ENCODE measurements at regions not wholly inside any gene's neighbourhood (a gene's known extent, or its start where the extent isn't known, plus 50 kb on each side); places are given as distances from the start of the nearest gene placed in this dataset.

DNA sequence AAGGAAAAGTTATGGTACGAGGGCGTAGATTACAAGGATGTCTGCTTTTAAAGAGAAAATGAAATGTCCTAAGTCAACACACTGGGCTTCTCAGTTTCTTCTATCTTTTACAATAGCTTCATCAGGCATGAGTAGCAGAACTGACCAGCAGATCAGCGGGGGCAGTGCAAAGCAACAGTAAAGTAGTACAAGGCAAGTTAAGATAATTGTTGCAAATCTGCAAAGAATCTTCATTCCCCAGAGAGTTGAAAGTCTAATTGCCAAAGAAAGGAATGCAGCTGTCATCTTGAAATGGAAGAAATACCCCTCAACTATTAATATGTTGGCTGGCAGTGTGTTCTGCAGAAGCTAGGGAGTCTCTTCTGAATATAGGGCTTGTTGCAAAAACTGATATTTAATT lies 60.2 kb upstream of the SLC39A10 start:
- TF ChIP-seq, protein P1, sequence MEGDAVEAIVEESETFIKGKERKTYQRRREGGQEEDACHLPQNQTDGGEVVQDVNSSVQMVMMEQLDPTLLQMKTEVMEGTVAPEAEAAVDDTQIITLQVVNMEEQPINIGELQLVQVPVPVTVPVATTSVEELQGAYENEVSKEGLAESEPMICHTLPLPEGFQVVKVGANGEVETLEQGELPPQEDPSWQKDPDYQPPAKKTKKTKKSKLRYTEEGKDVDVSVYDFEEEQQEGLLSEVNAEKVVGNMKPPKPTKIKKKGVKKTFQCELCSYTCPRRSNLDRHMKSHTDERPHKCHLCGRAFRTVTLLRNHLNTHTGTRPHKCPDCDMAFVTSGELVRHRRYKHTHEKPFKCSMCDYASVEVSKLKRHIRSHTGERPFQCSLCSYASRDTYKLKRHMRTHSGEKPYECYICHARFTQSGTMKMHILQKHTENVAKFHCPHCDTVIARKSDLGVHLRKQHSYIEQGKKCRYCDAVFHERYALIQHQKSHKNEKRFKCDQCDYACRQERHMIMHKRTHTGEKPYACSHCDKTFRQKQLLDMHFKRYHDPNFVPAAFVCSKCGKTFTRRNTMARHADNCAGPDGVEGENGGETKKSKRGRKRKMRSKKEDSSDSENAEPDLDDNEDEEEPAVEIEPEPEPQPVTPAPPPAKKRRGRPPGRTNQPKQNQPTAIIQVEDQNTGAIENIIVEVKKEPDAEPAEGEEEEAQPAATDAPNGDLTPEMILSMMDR (IDR thresholded peaks at IDR 0.05) = no peak
- H3K27ac ChIP-seq = no peak overlapping the region
- H3K4me3 ChIP-seq = no peak overlapping the region
- no peak for DNase-seq (ENCODE audit: low spot score)

DNA sequence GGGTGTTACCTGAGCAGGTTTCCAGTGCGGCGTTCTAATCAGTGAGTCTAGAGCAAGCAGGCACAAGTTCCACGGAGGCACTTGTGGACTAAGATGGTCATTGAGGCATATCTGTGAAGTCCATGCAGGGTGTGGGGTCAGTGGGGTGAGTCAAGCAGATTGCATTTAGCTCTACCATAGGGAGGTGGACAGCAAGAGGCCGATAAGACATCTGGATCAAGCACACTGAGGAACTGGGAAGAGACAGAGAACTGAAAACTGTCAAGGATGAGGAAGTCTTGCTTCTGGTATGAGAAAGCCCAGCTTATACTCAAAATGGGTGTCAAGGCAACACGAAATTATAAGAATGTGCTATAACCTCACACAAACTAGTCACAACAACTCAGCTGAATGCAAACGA lies 61.2 kb upstream of the SLC39A10 start:
- no peak for DNase-seq (ENCODE audit: low spot score)
- Histone ChIP-seq H3K27ac (no peak overlapping the region), H3K4me3 (no peak overlapping the region)
- TF ChIP-seq, protein P1 (IDR thresholded peaks at IDR 0.05) = no peak

DNA sequence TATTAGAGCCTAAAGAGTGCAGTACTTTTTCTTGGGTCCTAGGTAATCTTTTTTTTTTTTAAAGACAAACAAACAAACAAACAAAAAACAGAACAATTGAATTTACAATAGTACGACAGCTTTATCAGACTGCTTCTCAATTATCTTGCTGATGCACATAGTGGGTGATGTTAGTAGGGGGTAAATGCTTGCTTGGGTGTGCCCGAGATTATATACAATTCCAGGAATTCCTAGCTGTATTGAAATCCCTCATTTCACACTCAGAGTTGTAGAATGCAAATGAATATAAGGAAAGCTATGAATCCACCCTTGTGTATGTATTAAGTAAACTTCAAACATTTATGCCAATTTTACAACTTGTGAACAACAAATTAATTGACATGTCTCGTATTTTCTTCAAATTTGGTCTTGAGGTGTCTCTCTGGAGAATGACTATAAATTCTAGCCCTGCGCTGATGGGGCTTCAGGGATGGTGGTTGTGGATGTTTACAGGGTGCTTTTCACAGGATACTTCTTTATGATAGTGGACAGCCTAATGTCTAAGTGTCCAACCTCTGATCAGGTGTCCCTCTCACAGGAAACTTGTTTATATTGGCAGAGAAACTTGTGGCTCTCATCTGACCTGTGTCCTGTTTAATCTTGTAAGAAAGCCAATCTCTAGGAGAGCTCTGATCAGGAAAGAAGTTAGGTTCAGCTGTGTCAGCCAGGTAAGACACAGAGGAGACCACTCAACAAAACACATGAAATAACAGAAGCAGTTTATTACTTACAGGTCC lies 61.9 kb upstream of the SLC39A10 start:
- no peak overlapping the region for H3K4me3 ChIP-seq
- DNase-seq (ENCODE audit: low spot score) = no peak
- H3K27ac ChIP-seq = no peak overlapping the region
- TF ChIP-seq, protein P1 (IDR thresholded peaks at IDR 0.05) = no peak

DNA sequence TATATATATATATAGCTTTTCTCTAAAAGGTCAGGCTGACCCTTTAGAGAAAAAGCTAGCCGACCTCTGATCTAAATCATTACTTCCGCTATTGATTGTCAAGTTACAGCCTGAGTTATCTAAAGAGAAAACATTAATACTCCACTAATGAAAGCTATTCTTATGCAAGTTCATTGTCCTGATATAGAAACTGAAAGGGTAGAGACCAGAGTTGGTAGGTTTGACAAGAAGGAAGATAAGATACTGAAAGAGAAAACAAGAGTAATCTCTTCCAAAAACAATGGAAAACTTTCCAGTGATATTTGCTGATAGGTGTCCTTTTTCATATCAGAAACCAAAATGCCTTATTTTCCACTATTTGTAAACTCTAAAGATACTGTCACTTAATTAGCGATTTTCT lies 62.8 kb upstream of the SLC39A10 start:
- DNase-seq (ENCODE audit: low spot score) = no peak
- no peak overlapping the region for H3K4me3 ChIP-seq
- TF ChIP-seq, protein P1 (IDR thresholded peaks at IDR 0.05) = no peak
- H3K27ac ChIP-seq = no peak overlapping the region

DNA sequence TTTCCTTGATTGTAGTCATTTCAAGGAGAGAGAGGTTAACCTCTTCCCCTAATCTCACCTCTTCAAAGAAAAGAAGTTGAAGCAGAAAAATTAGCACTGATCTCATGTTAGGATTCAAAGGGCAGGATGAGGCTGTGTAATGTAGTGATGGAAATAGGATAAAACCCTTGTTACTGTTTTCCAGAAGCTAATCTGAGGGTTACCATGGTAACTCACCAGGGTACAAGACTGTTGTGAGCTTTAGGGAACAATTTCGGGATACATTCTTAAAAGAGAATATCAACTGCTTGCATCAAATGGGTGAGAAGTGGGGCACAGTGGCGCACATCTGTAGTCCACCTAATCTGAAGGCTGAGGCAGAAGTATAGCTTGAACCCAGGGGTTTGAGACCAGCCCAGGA lies 64.9 kb upstream of the SLC39A10 start:
- DNase-seq (ENCODE audit: low spot score) = no peak
- Histone ChIP-seq H3K4me3 (no peak overlapping the region), H3K27ac (no peak overlapping the region)
- TF ChIP-seq, protein P1 (IDR thresholded peaks at IDR 0.05) = no peak

DNA sequence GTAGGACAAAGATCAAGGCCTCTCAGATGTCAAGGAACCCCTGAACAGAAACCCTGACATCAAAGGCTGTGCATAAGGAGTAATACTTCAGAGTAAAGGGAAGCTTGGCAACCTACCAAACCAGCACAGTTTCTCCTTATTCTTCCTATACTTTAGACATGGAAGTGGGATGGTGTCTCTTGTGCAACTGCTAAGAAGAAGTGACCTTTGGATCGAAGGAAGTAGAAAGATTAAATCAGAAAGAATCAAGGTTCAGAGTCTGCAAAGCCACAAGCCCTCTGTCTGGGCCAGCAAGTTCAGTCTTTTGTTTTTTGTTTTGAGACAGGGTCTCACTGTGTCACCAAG lies 66.2 kb upstream of the SLC39A10 start:
- Histone ChIP-seq H3K4me3 (no peak overlapping the region), H3K27ac (no peak overlapping the region)
- DNase-seq (ENCODE audit: low spot score) = no peak
- TF ChIP-seq, protein P1 (IDR thresholded peaks at IDR 0.05) = no peak

DNA sequence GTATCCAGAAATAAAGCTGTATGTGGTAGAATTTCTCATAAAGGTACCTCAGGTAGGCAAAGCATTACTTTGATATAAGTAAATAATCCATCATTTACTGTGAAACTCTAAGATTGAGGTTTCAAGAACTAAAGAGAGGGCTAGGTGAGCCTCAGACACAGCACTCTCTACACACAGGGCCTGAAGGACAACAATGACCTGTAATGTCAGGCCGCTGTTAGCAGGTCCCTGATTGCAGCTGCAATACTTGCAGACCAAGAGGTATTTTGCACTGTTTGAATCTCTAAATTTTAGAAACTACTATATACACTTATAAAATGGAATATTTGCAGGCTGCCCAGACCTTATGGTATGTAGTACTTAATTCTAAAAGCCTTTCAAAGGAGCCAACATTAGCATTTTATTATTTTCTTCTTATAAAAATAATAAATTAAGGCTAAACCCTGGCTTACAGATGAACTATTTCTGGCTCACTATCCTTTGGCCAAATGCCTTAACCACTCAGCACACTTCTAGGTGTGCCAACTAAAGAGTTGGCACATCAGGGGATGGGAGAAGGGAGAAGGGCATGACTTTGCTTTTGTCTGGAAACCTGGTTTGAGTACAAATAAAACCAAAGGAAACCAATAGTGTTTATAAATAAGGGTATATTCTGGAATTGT lies 66.7 kb upstream of the SLC39A10 start:
- Histone ChIP-seq H3K4me3 (no peak overlapping the region), H3K27ac (no peak overlapping the region)
- TF ChIP-seq, protein P1 (IDR thresholded peaks at IDR 0.05) = no peak
- no peak for DNase-seq (ENCODE audit: low spot score)
